Right lobe of liver (tissue), 4 donors: ENCODE measurements at regions not wholly inside any gene's neighbourhood (a gene's known extent, or its start where the extent isn't known, plus 50 kb on each side); places are given as distances from the start of the nearest gene placed in this dataset.

Experiments used
- POLR2A ChIP-seq: fragments of 450-650 bp; IDR thresholded peaks from one replicate; pipeline ENCODE4 v1.6.1; 2017; ENCODE audit warnings: antibody characterized with exemption, mild to moderate bottlenecking
- TF ChIP-seq, protein P1 (sequence below), 4 donors: fragments of 200-600 bp in 3 of 4; fragments of 450-650 bp in 1 of 4; IDR thresholded peaks; one replicate each; pipeline versions ENCODE4 v1.5.1 to v1.8.0; 2016 to 2022; ENCODE audit warnings: antibody characterized with exemption in 4 of 4, mild to moderate bottlenecking in 2 of 4
- donor health status: DM: no; HTN: no; CAD: no.
- donor health status: DM: no; HTN: no; CAD: no.
- donor health status: DM: no; HTN: yes; CAD: no.

DNA sequence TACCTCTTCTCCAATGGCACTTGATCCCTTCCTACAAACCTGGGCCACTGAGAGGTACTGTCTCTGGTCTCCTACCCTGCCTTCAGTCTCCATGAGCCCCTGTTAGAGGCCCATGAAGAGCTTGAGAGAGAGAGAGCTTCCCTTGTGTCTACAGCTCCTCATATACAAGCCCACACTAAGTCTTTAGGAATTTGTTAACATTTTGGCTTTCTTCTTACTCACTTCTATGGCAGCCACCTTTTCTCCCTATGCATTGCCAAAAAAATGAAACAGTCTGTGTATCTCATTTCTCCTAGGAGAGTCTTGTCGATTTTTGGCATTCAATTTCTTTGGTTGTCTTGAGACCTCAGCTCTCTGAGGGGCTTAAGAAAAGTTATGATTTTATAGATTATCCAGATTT is 90.9 kb upstream of the LNX1 start:
- TF ChIP-seq, protein P1, sequence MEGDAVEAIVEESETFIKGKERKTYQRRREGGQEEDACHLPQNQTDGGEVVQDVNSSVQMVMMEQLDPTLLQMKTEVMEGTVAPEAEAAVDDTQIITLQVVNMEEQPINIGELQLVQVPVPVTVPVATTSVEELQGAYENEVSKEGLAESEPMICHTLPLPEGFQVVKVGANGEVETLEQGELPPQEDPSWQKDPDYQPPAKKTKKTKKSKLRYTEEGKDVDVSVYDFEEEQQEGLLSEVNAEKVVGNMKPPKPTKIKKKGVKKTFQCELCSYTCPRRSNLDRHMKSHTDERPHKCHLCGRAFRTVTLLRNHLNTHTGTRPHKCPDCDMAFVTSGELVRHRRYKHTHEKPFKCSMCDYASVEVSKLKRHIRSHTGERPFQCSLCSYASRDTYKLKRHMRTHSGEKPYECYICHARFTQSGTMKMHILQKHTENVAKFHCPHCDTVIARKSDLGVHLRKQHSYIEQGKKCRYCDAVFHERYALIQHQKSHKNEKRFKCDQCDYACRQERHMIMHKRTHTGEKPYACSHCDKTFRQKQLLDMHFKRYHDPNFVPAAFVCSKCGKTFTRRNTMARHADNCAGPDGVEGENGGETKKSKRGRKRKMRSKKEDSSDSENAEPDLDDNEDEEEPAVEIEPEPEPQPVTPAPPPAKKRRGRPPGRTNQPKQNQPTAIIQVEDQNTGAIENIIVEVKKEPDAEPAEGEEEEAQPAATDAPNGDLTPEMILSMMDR (IDR thresholded peaks at IDR 0.05), result no peak
- TF ChIP-seq POLR2A, result no peak
